ENCODE measurements at regions not wholly inside any gene's neighbourhood (a gene's known extent, or its start where the extent isn't known, plus 50 kb on each side); places are given as distances from the start of the nearest gene placed in this dataset.

DNA sequence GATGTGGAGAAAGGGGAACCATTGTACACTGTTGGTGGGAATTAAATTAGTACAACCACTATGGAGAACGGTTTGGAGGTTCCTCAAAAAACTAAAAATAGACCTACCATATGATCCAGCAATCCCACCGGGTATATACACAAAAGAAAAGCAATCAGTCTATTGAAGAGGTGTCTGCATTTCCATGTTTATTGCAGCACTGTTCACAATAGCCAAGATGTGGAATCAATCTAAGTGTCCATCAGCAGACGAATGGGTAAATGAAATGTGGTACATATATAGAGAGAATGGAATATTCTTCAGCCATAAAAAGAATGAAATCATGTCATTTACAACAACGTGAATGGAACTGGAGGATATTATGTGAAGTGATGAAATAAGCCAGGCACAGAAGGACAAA is 208.1 kb downstream of the TRIML1 start:
- TF ChIP-seq, protein P1, sequence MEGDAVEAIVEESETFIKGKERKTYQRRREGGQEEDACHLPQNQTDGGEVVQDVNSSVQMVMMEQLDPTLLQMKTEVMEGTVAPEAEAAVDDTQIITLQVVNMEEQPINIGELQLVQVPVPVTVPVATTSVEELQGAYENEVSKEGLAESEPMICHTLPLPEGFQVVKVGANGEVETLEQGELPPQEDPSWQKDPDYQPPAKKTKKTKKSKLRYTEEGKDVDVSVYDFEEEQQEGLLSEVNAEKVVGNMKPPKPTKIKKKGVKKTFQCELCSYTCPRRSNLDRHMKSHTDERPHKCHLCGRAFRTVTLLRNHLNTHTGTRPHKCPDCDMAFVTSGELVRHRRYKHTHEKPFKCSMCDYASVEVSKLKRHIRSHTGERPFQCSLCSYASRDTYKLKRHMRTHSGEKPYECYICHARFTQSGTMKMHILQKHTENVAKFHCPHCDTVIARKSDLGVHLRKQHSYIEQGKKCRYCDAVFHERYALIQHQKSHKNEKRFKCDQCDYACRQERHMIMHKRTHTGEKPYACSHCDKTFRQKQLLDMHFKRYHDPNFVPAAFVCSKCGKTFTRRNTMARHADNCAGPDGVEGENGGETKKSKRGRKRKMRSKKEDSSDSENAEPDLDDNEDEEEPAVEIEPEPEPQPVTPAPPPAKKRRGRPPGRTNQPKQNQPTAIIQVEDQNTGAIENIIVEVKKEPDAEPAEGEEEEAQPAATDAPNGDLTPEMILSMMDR (IDR thresholded peaks at IDR 0.05; ENCODE audit: low read length), result no peak
- TF ChIP-seq EZH2 (optimal IDR thresholded peaks at IDR 0.05; ENCODE audit: low read depth, low read length), result no peak
